ENCODE measurements at regions not wholly inside any gene's neighbourhood (a gene's known extent, or its start where the extent isn't known, plus 50 kb on each side); places are given as distances from the start of the nearest gene placed in this dataset.
A peak's percentile ranks its signal among the peaks of the same experiment; 100 is the strongest.

- H3K27ac Mint-ChIP-seq: no peak overlapping the region
- no peak overlapping the region for H3K4me3 Mint-ChIP-seq
- H3K4me1 Mint-ChIP-seq: peaks cover 6% of the 10 kb centered on the region
- H3K36me3 Mint-ChIP-seq (ENCODE audit: low read depth): no peaks in the 10 kb centered on the region
- no peaks in the 10 kb centered on the region for H3K9me3 Mint-ChIP-seq
- H3K27me3 Mint-ChIP-seq (ENCODE audit: low read depth, poor library complexity): peaks cover 12% of the 10 kb centered on the region
- no peak for TF ChIP-seq CTCF (IDR thresholded peaks at IDR 0.05)
- DNase-seq: no peak
Observed at GRCh38 chr10:129222436-129222835, 244.6 kb upstream of the MGMT start.

- Mint-ChIP-seq H3K4me1 (peaks cover 6% of the 10 kb centered on the region), H3K4me3 (no peak overlapping the region), H3K36me3 (ENCODE audit: low read depth) (no peaks in the 10 kb centered on the region), H3K27ac (no peak overlapping the region), H3K9me3 (no peaks in the 10 kb centered on the region), H3K27me3 (ENCODE audit: low read depth, poor library complexity) (peaks cover 8% of the 10 kb centered on the region)
- TF ChIP-seq CTCF (IDR thresholded peaks at IDR 0.05): no peak
- DNase-seq: no peak
Observed at GRCh38 chr10:129223363-129223762, 243.7 kb upstream of the MGMT start.

- H3K36me3 Mint-ChIP-seq (ENCODE audit: low read depth): no peaks in the 10 kb centered on the region
- H3K4me3 Mint-ChIP-seq: no peak overlapping the region
- H3K27ac Mint-ChIP-seq: no peak overlapping the region
- no peaks in the 10 kb centered on the region for H3K9me3 Mint-ChIP-seq
- H3K4me1 Mint-ChIP-seq: peaks cover 6% of the 10 kb centered on the region
- TF ChIP-seq CTCF (IDR thresholded peaks at IDR 0.05): no peak
- H3K27me3 Mint-ChIP-seq (ENCODE audit: low read depth, poor library complexity): peaks cover 8% of the 10 kb centered on the region
- no peak for DNase-seq
Observed at GRCh38 chr10:129224065-129224464, 243.0 kb upstream of the MGMT start.

GRCh38 chr10:129231821-129232220, 235.2 kb upstream of the MGMT start:
- H3K4me1 Mint-ChIP-seq: peaks cover 26% of the 10 kb centered on the region
- no peak overlapping the region for H3K4me3 Mint-ChIP-seq
- no peak overlapping the region for H3K27ac Mint-ChIP-seq
- no peak for TF ChIP-seq CTCF (IDR thresholded peaks at IDR 0.05)
- H3K9me3 Mint-ChIP-seq: no peaks in the 10 kb centered on the region
- no peak for DNase-seq
- no peaks in the 10 kb centered on the region for H3K27me3 Mint-ChIP-seq (ENCODE audit: low read depth, poor library complexity)
- no peaks in the 10 kb centered on the region for H3K36me3 Mint-ChIP-seq (ENCODE audit: low read depth)

GRCh38 chr10:129233351-129234148, 233.5 kb upstream of the MGMT start:
- DNase-seq: no peak
- no peaks in the 10 kb centered on the region for H3K36me3 Mint-ChIP-seq (ENCODE audit: low read depth)
- H3K27ac Mint-ChIP-seq: peak overlapping the region; percentile 45
- peaks cover 26% of the 10 kb centered on the region for H3K4me1 Mint-ChIP-seq
- TF ChIP-seq CTCF (IDR thresholded peaks at IDR 0.05): no peak
- no peak overlapping the region for H3K4me3 Mint-ChIP-seq
- no peaks in the 10 kb centered on the region for H3K9me3 Mint-ChIP-seq
- no peaks in the 10 kb centered on the region for H3K27me3 Mint-ChIP-seq (ENCODE audit: low read depth, poor library complexity)

GRCh38 chr10:129236274-129236691, 230.8 kb upstream of the MGMT start:
- Mint-ChIP-seq H3K27ac (no peak overlapping the region), H3K4me3 (no peak overlapping the region), H3K9me3 (no peaks in the 10 kb centered on the region), H3K4me1 (peaks cover 26% of the 10 kb centered on the region), H3K36me3 (ENCODE audit: low read depth) (no peaks in the 10 kb centered on the region), H3K27me3 (ENCODE audit: low read depth, poor library complexity) (peaks cover 6% of the 10 kb centered on the region)
- no peak for TF ChIP-seq CTCF (IDR thresholded peaks at IDR 0.05)
- no peak for DNase-seq
